ENCODE measurements at regions not wholly inside any gene's neighbourhood (a gene's known extent, or its start where the extent isn't known, plus 50 kb on each side); places are given as distances from the start of the nearest gene placed in this dataset.

DNA sequence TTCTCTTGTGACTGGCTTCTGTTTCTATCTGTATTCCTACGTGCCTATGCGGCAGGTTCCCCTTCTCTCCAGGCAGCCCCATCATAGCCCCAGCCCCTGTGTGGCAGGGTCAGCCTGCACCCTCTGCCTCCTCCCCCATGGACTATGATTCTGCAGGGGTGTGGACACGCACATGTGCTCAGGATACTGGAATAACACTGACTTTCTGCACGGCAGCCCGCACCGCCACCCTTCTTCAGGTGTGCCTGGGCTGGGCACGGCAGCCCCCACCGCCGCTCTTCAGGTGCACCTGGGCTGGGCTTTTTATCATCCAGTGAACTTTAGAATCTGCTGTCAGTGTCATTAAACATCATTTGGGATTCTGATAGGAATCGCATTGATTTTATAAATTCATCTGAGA, 202.6 kb upstream of the PPP2R2D start:
- no peaks in the 10 kb centered on the region for H3K36me3 ChIP-seq
- WGBS, 2 donors (ENCODE audit: low coverage in 1 of 2) = 84 to 100% methylated on average over 6 to 9 of the region's 10 CpGs
- TF ChIP-seq POLR2A (IDR thresholded peaks at IDR 0.05) (no peak), POLR2AphosphoS5 (IDR thresholded peaks at IDR 0.05) (no peak), EP300 (IDR thresholded peaks at IDR 0.05) (no peak)
- TF ChIP-seq, protein P1, sequence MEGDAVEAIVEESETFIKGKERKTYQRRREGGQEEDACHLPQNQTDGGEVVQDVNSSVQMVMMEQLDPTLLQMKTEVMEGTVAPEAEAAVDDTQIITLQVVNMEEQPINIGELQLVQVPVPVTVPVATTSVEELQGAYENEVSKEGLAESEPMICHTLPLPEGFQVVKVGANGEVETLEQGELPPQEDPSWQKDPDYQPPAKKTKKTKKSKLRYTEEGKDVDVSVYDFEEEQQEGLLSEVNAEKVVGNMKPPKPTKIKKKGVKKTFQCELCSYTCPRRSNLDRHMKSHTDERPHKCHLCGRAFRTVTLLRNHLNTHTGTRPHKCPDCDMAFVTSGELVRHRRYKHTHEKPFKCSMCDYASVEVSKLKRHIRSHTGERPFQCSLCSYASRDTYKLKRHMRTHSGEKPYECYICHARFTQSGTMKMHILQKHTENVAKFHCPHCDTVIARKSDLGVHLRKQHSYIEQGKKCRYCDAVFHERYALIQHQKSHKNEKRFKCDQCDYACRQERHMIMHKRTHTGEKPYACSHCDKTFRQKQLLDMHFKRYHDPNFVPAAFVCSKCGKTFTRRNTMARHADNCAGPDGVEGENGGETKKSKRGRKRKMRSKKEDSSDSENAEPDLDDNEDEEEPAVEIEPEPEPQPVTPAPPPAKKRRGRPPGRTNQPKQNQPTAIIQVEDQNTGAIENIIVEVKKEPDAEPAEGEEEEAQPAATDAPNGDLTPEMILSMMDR (IDR thresholded peaks at IDR 0.05) = no peak
- no peak overlapping the region for H3K27ac ChIP-seq
- H3K9me3 ChIP-seq = no peaks in the 10 kb centered on the region
- no peaks in the 10 kb centered on the region for H3K4me1 ChIP-seq
- no peak for ATAC-seq
- H3K4me3 ChIP-seq = no peak overlapping the region
- peaks cover 73% of the 10 kb centered on the region for H3K27me3 ChIP-seq

DNA sequence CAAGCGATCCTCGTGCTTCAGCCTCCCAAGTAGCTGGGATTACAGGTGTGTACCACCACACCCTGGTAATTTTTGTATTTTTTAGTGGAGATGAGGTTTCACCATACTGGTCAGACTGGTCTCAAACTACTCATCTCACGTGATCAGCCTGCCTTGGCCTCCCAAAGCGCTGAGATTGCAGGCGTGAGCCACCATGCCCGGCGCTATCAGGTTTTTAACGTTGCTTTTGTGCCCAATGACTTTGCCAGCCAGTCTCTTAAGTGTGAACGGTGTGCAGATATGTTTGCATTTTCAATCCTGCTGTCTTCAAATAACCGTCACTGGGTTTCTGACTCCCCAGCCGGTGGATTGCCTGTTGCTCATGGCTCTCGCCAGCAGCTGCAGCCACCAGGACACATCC, 201.8 kb upstream of the PPP2R2D start:
- 20 to 71% methylated on average over 1 to 12 of the region's 12 CpGs for WGBS, 2 donors (ENCODE audit: low coverage in 1 of 2)
- Histone ChIP-seq H3K4me1 (no peaks in the 10 kb centered on the region), H3K9me3 (peaks cover 0 to under 1% (median 0%) of the 10 kb centered on the region in 3 donors), H3K27ac (no peak overlapping the region), H3K4me3 (no peak overlapping the region), H3K36me3 (no peaks in the 10 kb centered on the region), H3K27me3 (peaks cover 79% of the 10 kb centered on the region)
- ATAC-seq = no peak
- TF ChIP-seq EP300 (IDR thresholded peaks at IDR 0.05) = no peak
- TF ChIP-seq, protein P1 (IDR thresholded peaks at IDR 0.05) = no peak

DNA sequence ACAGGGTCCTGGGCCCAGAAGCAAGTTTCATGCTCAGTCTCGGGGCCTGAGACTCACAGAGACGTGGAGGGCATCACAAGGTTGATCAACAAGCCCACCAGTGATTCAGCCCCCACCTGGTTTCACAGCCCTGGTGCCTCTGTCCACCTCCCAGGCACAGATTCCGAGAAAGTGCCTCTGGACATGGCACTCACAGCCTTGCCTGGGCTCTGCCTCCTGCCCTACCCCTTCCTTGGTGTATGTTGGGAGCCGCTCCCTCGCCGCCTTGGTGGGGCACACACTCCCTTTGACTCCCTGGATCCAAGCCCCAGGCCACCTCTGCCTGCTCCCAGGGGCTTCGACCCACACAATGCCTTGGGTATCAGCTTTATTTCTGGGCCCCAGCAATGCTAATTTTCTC, 200.8 kb upstream of the PPP2R2D start:
- H3K27ac ChIP-seq = no peak overlapping the region
- TF ChIP-seq POLR2AphosphoS5 (IDR thresholded peaks at IDR 0.05) (no peak), POLR2A (IDR thresholded peaks at IDR 0.05) (no peak), EP300 (IDR thresholded peaks at IDR 0.05) (no peak)
- TF ChIP-seq, protein P1 (IDR thresholded peaks at IDR 0.05) = no peak
- WGBS, 2 donors (ENCODE audit: low coverage in 1 of 2) = no CpG with 5 or more reads among the region's 7 CpGs
- H3K27me3 ChIP-seq = peaks cover 72% of the 10 kb centered on the region
- H3K4me3 ChIP-seq = no peak overlapping the region
- H3K4me1 ChIP-seq = no peaks in the 10 kb centered on the region
- H3K36me3 ChIP-seq = no peaks in the 10 kb centered on the region
- ATAC-seq = no peak
- H3K9me3 ChIP-seq = peaks cover 0 to 5% (median 0%) of the 10 kb centered on the region in 3 donors

DNA sequence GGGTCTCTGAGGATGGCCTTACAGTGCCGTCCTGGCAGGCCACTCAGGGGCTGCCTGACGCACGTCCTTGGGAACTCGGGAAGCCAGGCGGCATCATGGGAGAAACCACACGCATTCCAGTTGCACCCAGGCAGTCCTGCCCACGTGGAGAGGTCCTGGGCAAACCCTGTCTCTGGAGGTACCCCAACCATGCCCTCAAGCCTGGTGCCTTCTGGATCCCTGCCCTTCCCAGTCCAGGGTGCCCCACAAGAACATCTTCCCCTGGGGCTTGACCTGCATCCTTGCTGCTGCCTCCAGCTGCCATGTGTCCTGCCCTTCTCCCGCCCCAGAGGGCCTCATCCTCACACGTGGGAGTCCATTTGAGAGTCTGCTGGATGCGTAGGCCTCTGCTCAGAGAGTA, 200.3 kb upstream of the PPP2R2D start:
- no peak overlapping the region for H3K4me3 ChIP-seq
- TF ChIP-seq EP300 (IDR thresholded peaks at IDR 0.05) (no peak), POLR2AphosphoS5 (IDR thresholded peaks at IDR 0.05) (no peak), POLR2A (IDR thresholded peaks at IDR 0.05) (no peak)
- TF ChIP-seq, protein P1 (IDR thresholded peaks at IDR 0.05) = no peak
- ATAC-seq = no peak
- H3K27ac ChIP-seq = no peak overlapping the region
- H3K9me3 ChIP-seq = peaks cover 0 to 5% (median 0%) of the 10 kb centered on the region in 3 donors
- no CpG with 5 or more reads among the region's 10 CpGs for WGBS, 2 donors (ENCODE audit: low coverage in 1 of 2)
- H3K4me1 ChIP-seq = no peaks in the 10 kb centered on the region
- no peaks in the 10 kb centered on the region for H3K36me3 ChIP-seq
- peaks cover 70% of the 10 kb centered on the region for H3K27me3 ChIP-seq

DNA sequence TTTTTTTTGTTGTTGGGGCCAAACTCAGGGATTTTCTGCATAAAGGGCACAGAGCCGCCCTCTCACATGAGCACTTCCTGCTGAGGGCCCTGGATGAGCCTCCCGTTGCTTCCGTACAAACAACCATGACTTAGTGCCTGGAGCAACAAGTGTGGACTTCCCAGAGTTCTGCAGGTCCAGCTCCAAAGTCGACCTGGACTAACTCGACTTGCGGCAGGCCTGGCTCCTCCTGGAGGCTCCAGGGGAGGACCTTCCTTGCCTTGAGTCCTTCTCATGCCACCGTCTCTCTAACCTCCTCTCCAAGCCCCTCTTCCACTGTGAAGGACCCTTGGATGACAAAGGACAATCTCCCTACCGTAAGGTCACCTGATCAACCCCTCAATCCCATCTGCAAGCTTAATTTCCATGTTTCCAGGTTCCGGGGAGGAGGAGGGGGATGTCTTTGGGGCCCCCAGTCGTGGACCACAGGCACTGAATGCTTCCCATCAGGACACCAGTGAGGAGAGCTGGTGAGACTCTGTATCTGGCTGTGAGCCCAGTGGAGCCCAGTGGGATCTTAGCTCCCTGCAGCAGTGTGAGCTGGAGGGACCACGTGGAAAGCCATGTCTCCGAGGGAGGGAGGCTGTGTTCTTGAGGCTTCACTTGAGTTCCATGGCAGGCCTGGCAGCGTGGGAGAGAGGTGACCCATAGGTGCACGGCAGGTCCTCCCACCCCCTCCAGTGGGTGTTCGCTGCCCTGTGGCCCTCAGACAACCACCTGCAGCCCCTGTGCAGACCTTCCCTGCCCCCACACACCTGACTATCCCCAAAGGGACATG, 199.5 kb upstream of the PPP2R2D start:
- no peaks in the 10 kb centered on the region for H3K4me1 ChIP-seq
- ATAC-seq = no peak
- TF ChIP-seq POLR2AphosphoS5 (IDR thresholded peaks at IDR 0.05) (no peak), POLR2A (IDR thresholded peaks at IDR 0.05) (no peak), EP300 (IDR thresholded peaks at IDR 0.05) (no peak)
- TF ChIP-seq, protein P1 (IDR thresholded peaks at IDR 0.05) = no peak
- peaks cover 64% of the 10 kb centered on the region for H3K27me3 ChIP-seq
- no peak overlapping the region for H3K4me3 ChIP-seq
- WGBS, 2 donors (ENCODE audit: low coverage in 1 of 2) = 80 to 90% methylated on average over 6 of the region's 15 CpGs
- H3K36me3 ChIP-seq = no peaks in the 10 kb centered on the region
- peaks cover 0 to 9% (median 0%) of the 10 kb centered on the region in 3 donors for H3K9me3 ChIP-seq
- H3K27ac ChIP-seq = no peak overlapping the region

Data from gastroesophageal sphincter (tissue), 4 donors.